Lower leg skin (tissue), 3 donors: ENCODE measurements at regions not wholly inside any gene's neighbourhood (a gene's known extent, or its start where the extent isn't known, plus 50 kb on each side); places are given as distances from the start of the nearest gene placed in this dataset.

Experiments used
- POLR2A ChIP-seq, 2 donors: fragments of 450-650 bp; IDR thresholded peaks; one replicate each; pipeline ENCODE4 v1.6.1; 2016 to 2017; ENCODE audit warnings: antibody characterized with exemption in 2 of 2, mild to moderate bottlenecking in 1 of 2, moderate library complexity in 1 of 2
- TF ChIP-seq, protein P1 (sequence below), 3 donors: fragments of 450-650 bp; IDR thresholded peaks; one replicate each; pipeline ENCODE4 v1.5.1; 2016; ENCODE audit warnings: antibody characterized with exemption in 3 of 3, mild to moderate bottlenecking in 3 of 3, moderate library complexity in 2 of 3

DNA sequence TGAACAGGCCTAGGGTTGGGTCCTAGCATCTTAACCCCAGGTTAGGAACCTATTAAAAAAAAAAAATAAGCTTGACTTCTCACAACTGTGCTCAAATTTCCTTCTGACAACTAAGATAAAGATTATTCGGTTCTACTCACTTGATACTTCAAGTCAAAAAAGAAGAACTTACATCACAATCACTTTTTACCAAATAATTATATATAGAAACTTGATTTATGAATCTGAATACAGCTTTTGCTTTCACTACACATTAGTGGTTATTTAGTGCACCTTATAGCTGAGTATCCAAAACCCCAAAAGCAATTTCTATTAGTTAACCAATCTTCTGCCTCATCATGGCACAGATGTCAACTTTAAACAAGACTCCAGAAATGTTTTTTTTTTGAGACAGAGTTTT lies 119.0 kb upstream of the DST start:
- TF ChIP-seq, protein P1, sequence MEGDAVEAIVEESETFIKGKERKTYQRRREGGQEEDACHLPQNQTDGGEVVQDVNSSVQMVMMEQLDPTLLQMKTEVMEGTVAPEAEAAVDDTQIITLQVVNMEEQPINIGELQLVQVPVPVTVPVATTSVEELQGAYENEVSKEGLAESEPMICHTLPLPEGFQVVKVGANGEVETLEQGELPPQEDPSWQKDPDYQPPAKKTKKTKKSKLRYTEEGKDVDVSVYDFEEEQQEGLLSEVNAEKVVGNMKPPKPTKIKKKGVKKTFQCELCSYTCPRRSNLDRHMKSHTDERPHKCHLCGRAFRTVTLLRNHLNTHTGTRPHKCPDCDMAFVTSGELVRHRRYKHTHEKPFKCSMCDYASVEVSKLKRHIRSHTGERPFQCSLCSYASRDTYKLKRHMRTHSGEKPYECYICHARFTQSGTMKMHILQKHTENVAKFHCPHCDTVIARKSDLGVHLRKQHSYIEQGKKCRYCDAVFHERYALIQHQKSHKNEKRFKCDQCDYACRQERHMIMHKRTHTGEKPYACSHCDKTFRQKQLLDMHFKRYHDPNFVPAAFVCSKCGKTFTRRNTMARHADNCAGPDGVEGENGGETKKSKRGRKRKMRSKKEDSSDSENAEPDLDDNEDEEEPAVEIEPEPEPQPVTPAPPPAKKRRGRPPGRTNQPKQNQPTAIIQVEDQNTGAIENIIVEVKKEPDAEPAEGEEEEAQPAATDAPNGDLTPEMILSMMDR (IDR thresholded peaks at IDR 0.05), result no peak
- no peak for TF ChIP-seq POLR2A (IDR thresholded peaks at IDR 0.05)
